Activated CD4-positive, alpha-beta T cell treated with anti-CD3 and anti-CD28 coated beads for 1 hour (primary cell): ENCODE measurements at regions not wholly inside any gene's neighbourhood (a gene's known extent, or its start where the extent isn't known, plus 50 kb on each side); places are given as distances from the start of the nearest gene placed in this dataset.
"Not testable (repeated sequence)": the region's sequence is repeated elsewhere in the genome, so short reads cannot be mapped to it uniquely, and the experiment has no call there.

Experiments used
- DNase-seq: peaks from one replicate; pipeline ENCODE4 v3.0.0-alpha.2; 2020

GRCh38 chr6:145540741-145541140, 194.6 kb downstream of the EPM2A start:
- DNase-seq, result no peak

DNA sequence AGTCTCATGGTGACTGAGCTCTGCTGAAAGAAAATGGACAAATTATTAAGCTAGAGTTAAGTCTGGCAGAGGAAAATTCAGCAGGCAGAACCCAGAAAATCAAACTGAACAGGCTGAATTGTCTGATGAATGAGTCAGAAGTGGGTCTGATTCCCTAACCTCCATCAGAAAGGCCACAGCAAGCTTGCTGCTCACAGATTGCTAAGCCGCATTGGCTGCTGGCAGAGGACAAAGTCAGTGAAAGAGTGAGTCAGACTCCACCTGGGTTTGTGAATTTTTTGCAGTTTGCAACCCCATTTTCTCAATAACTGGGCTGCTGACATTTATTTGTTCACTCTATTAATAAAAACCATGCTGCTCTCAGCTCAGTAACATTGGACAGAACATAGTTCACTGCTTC, 191.3 kb downstream of the EPM2A start:
- no peak for DNase-seq

DNA sequence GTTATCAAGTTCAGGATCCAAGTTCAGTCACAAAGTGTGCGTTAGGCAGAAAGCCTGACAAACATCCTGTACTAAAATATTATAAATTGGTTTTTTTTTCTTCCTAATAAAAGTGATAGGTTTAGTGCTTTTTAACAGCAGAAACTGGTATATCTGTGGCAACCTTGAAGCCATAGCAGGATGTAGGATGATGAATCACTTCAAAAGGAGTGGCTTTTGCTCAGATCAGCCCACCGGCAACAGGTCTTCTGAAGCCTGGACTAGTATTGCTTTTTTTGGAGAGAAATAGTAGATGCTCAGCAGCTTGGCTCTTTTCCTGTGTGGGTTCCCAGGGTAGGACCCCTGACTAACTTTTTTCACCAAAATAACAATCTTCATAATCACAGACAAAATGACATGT, 190.8 kb downstream of the EPM2A start:
- DNase-seq, result no peak

- DNase-seq, result no peak
Measured at GRCh38 chr6:145546265-145546664, 189.1 kb downstream of the EPM2A start.

DNA sequence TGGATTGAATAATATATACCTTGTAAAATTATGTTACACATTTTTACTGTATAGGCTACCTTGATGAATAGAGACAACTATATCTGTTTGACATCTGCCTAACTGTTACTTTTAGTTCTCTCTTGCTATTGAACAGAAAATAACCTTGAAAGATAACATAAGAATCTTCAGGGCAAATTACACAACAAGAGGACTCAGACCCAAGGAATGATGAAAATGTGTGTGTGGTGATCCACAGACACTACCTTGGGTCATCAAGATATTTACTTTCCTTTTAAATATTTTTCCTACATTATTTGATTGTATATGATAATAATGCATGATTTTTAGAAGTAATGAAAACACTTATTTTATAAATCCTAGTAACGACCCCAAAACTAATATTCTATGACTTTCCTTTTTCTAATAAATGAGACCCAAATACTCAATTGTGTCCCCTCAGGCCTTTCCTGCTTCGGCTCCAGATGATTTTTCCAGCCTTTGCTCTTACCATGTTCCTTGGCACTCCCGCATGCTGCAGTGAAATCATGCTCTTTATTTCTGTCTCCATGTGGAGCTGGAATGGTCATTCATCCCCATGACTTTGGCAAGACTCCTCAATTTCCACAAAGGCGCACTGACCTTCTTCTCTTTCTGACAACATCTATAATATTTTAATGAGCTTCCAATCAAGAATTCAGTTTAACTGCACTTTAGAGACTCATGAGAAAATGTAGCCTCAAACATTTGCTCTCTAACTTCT, 187.6 kb downstream of the EPM2A start:
- no peak for DNase-seq

DNA sequence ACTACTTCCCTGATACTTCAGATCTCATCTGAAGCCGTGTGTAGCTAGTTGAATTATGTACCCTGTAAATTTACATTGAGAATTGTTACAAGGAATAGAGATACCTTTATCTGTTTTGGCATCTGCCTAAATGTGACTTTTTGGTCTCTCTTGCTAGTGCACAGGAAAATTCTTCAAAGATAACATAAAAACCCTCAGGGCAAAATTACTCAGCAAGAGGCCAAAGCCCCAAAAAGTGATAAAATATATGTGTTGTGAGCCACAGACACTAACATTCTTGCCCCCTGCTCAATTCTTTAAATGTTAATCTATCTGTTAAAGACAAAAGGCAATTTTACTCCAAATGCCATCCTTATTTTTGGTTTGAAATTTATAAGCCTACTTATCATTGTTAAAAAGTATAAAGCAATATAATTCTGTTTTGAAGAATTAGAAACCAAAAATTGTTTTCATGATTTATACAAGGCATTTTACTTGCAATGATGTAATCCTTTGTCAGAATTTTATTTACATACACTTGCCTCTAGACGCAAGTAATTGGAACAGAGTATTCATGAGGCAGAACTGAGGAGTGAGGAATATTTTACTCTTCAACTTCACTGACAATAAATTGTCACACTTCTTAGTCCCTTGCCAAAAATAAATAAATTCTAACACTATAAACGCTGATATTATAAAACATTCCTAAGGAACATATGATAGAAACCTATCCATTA, 186.2 kb downstream of the EPM2A start:
- no peak for DNase-seq

GRCh38 chr6:145551164-145551563, 184.2 kb downstream of the EPM2A start:
- DNase-seq, result no peak

DNA sequence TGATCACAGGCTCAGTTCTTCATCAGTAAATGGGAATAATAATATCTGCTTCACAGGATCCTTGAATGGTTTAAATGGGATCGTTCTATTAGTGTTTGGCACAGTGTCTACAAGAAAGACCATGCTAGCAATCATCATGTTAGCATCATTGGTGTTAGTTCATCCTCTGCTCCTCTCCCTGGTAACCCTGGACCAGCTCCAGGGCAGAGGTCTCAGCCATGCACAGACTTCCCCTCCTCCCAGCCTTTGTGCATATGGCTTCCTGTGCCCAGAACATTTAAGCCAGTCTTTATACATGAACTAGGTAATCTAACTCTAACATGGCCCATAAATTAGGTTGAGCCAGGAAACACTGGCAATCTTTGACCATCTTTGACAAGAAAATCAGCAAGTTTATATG, 180.2 kb downstream of the EPM2A start:
- DNase-seq, result no peak

- DNase-seq, result no peak
Measured at GRCh38 chr6:145557474-145557873, 177.8 kb downstream of the EPM2A start.

DNA sequence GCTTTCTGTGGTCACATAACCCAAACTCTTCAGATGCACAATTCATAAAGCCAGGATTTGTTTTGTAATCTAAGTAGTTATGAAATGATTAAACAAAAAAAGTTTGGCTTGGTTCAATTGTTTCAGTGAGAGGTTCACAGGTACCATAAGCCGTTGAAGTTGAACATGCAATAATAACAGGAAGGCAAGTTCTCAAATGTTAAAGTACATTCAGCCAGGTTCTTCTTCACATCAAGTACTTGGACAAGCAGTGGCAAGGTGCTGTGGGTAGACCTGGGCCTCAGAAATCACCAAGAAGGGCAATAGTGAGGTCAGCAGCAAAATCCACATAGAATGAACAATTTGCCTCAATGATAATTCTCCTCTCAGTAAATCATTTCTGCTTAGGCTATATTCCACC, 175.5 kb downstream of the EPM2A start:
- no peak for DNase-seq

GRCh38 chr6:145561095-145562072, 173.9 kb downstream of the EPM2A start:
- DNase-seq, result no peak

DNA sequence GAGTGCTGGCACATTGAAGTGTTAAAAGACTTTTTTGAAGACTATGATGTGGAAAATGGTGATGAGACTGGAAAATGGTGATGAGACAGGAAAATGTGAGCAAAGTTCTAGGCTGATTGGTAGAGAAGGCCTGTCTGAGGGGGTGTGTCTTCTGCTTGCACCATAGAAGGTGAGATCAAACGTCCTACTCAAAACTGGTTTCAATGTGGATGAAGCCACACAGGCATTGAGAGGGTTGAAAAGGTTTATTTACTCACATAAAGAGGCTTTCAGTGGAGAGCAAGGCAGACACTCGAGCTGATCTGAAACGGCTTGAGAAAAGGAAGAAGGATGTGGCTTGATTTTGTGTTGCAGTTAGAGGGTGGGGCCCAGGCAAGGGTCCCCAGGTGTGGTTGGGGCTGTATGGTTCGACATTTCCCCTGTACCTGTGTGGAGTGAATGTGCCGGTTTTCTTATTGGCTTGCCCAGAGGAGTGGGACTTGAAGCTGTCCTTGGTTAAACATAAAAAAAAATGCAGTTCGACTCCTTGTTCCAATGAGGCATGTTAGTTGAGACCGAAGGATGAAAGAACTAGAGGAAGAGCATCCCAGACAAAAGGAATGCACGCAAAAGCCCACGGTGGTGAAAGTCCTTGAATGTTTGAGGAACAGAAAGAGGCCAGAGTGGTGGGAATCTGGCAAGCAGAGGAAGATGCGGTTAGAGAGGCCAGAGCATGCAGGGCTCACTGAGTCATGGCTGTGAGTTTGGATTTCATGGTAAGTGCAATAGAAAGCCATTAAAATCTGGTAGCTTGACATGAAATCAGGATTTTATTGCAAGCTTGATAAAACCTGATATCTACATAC, 172.3 kb downstream of the EPM2A start:
- no peak for DNase-seq

GRCh38 chr6:145564553-145564952, 170.8 kb downstream of the EPM2A start:
- DNase-seq, result no peak

- DNase-seq, result no peak
Measured at GRCh38 chr6:145567684-145568252, 167.6 kb downstream of the EPM2A start.

DNA sequence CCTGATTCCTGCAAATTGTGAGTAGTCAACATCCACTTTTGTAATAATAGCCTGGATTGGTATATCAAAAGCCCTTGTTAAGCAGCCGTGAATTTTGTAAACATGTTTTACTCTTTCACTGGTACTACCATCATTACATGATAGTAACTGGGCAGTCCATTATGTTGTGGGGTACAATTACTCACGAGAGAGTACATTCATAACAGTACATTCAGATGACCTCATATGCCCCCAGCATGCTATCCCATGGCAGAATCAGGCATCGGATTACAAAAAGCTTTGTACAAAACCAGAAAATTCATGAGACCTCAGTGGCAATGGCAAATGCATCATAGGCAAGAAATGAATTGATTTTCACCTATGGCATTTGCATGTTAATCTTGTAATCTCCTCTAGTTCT, 166.2 kb downstream of the EPM2A start:
- DNase-seq, result no peak

GRCh38 chr6:145570336-145570735, 165.0 kb downstream of the EPM2A start:
- DNase-seq, result not testable (repeated sequence)

GRCh38 chr6:145574269-145574668, 161.1 kb downstream of the EPM2A start:
- not testable (repeated sequence) for DNase-seq
